GM19452 (cell line): ENCODE measurements at regions not wholly inside any gene's neighbourhood (a gene's known extent, or its start where the extent isn't known, plus 50 kb on each side); places are given as distances from the start of the nearest gene placed in this dataset.

Experiments
- ATAC-seq: cut with Tn5 transposase; IDR thresholded peaks from one replicate; pipeline ENCODE4 v1.9.1; 2021; ENCODE audit not compliant: unreplicated experiment

DNA sequence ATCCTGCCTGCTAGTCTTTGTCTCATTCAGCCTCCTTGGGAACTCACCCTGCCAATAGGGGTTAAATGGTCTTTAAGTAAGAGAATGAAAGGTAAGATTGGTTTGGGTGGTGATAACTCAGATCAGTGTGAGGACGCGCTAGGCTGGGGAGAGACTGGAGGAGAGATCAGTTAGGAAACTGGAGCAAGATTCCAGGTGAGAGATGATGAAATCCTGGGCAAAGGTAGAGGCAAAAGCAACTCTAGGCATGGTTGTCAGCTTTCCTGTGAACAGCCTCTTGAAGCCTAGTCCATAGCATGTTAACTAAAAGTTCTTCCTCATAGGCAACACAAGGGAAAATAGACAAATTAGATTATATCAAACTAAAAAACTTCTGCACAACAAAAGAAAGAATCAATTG lies 145.2 kb upstream of the ANKRD28 start:
- ATAC-seq, result no peak

GRCh38 chr3:15948388-15948787 lies 150.6 kb upstream of the ANKRD28 start:
- ATAC-seq, result no peak

GRCh38 chr3:15952543-15953175 lies 154.9 kb upstream of the ANKRD28 start:
- no peak for ATAC-seq

DNA sequence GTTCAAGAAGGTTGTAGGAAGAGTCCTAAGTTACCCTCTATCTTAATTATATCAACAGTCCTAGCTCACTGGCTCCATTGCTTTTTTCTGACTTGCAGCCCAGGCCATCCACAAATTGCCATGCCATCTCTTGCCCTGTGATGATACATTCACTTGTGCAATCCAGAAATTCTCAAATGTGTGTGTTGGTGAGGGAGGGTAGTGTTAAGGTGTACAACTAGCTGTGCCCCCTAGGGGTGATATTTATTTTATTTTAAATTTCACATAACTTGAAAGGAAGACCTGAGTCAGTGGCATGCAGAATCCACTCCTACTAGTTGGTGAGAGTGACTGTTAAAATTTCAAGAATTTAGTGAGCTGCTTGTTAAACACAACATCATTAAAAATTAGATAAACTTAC lies 156.1 kb upstream of the ANKRD28 start:
- ATAC-seq, result no peak

GRCh38 chr3:15955968-15956367 lies 158.2 kb upstream of the ANKRD28 start:
- ATAC-seq, result no peak

- ATAC-seq, result no peak
These were observed 161.1 kb upstream of the ANKRD28 start for GRCh38 chr3:15958692-15959433.

DNA sequence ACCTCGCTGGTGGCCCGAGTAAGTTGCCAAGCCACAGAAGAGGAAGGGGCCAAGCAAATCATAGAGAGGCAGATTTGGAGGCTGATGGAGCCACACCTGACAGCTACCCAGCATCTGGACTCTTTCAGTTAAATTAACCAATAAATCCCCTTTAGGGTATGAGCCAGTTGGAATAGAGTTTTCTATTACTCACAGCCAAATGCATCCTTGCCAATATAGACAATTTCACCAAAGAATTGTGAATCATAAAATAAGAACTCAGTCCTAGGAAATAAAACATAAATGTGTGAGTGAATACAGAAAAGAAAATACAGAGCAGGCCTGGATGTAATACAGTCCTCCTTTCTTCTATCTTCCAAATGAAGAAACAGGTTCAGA lies 161.6 kb upstream of the ANKRD28 start:
- ATAC-seq, result no peak

GRCh38 chr3:15964605-15965442 lies 167.0 kb upstream of the ANKRD28 start:
- no peak for ATAC-seq

- ATAC-seq, result no peak
These were observed 169.8 kb upstream of the ANKRD28 start for GRCh38 chr3:15967577-15967976.

DNA sequence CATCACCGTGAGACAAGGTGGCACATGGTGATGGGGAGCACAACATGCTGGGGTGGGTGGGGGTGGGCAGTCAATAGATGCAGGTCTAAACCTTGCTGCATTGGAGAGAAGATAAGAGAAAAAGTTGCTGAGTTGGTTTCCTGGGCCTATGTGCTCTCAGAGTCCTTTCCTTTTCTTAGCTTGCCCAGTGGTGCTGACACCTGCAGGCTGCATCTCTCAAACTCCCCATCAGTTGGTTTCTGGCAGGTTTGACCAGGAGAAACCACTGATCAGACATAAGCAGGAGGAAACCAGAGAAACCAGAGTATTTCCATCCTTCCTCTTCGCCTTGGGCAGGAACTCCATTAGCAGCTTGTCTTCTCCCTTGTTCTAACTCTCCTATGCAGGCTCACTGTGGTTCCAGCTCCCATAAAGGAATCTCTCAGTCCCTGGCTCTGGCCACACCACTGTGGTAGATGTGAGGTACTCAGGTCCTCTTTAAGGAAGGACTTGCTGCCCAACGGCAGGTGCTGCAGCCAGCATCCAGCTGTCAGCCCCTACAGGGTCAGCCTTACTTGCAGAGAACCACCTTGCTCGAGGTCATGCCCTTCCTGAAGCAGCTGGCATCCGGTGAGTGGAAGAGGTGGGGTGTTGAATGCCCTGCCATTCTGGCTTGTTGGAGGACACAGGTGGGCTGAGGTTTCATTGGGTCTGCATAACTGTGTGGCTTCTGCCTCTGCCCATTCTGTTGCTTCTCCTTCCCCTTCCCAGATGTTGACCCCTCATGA lies 172.3 kb upstream of the ANKRD28 start:
- no peak for ATAC-seq

- no peak for ATAC-seq
These were observed 175.6 kb upstream of the ANKRD28 start for GRCh38 chr3:15973414-15973813.

DNA sequence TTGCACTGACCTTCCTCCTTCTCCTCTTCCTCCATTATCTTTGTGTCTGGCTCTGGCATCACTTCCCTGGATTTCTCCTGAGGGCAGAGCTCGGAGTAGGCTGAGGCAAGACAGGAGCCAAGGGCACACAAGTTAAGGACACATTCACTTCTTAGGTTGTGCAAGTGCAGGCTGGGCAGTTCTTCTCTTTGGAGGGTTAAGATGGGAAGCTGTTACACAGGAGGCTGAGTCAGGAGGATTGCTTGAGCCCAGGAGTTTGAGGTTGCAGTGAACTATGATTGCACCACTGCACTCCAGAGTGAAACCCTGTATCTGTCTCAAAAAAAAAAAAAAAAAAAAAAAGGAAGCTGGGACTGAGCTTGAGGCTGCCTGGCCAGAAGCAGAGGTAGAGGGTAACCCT lies 176.2 kb upstream of the ANKRD28 start:
- ATAC-seq, result no peak

- ATAC-seq, result no peak
These were observed 176.9 kb upstream of the ANKRD28 start for GRCh38 chr3:15974647-15975046.

GRCh38 chr3:15976524-15976923 lies 178.7 kb upstream of the ANKRD28 start:
- no peak for ATAC-seq

- ATAC-seq, result no peak
These were observed 179.3 kb upstream of the ANKRD28 start for GRCh38 chr3:15977090-15977489.

DNA sequence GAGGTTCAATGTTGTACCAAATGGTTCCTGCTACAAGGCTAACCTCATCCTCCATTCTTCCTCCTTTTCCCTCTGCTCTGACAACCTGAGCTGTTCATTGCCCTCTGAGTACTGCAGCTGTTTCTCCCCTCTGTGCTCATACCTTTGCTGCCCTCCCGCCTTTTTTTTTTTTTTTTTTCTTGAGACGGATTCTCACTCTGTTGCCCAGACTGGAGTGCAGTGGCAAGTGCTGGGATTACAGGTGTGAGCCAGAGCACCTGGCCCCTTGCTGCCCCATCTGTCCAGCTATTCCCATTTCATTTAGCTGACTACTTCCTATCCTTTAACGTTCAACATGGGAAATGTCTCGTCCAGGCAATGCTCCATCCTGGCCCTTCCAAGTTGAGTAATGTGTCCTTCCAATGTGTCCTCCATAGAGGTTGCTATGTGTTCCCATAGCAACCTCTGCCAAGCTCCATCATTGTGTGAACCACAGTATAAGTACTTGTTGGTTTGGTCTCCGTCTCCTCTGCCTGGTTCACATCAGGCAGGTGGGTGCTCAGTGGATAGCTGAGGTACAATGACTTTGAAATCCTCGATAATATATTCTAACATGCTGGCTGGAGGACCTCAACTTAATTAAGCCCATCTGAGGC lies 179.9 kb upstream of the ANKRD28 start:
- ATAC-seq, result no peak

DNA sequence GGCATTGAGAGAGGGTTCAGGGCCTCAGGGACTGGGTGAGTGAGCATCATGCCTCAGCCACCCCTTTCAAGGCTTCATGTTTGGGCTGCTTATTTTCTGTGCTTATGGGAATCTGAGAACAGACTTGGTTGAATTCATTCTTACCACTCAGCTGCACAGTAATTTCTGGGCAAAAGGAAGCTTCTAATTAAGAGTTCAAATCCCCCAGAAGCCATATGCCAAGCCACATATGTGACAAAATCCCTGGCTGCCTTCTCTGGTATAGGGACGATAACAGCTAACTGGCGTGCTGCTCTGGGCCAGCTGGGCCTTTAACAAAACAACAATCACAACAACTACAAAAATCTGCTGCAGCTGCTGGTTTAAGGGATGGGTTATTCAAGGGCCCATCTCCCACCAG lies 181.0 kb upstream of the ANKRD28 start:
- no peak for ATAC-seq

DNA sequence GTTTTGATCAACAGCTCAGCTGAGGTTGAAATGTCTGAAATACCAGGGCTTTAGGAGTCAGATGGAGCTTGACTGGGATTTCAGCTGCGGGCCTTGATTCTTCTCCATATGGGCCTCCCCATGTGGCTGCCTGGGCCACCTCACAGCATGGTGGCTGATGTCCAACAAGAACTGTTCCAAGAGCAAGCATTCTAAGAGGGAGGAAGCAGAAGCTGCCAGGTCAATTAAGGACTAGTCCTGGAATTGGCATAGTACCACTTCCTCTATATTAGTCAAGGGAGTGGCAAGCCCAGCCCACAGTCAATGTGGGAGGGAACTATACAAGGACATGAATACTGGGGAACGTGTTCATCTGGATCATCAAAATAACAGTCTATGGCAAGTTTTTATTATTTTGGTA lies 181.7 kb upstream of the ANKRD28 start:
- ATAC-seq, result no peak

DNA sequence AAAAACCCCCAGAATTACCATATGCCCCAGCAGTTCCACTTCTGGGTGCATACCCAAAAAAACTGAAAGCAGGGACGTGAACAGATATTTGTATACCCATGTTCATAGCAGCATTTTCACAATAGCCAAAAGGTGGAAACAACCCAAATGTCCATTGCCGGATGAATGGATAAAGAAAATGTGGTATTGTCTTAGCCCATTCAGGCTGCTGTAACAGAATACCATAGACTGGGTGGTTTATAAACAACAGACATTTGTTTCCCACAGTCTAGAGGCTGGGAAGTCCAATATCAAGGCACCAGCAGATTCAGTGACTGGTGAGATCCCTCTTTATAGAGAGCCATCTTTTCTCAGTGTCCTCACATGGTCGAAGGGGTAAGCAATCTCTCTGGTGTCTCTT lies 182.1 kb upstream of the ANKRD28 start:
- ATAC-seq, result no peak

DNA sequence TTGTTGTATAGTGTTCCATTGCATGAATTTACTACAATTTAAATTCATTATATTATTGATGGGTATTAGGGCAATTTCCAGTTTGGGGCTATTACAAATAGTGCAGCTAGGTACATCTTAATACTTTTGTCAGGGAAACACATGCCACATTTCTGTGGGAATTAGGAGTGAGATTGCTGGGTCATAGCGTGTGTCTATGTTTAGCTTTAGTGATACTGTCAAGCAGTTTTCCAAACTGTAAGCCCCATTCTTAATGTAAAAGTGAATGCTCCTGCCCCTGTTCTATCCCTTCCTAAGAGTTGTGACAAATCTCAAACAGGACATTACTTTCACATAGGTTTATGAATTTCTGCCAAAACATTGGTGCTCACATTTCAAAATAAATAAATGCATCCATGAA lies 184.5 kb upstream of the ANKRD28 start:
- no peak for ATAC-seq

DNA sequence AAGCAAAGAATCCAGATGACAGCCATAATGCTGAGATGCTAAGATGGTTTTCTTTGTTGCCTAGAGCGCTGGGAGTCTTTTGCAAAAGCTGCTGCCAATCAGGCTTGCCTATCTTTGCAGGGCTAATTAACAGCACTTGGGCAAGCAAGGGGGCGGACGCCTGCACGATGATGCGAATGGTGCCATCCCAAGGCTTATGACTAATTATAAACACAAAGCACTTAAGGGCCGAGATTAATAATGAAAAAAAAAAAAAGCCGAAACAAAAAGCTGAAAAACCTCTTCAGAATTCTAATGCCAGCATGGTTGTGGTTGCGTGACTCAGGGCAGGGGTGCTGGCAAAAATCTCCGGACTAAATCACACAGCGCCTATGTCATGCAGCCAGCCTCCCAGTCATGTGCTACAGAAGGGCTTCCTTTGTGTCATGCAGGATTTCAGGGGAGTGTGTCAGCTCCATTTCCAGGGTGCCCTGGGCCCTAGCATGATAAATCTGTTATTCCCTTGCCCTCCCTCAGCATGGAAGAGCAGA lies 185.0 kb upstream of the ANKRD28 start:
- ATAC-seq, result no peak
